NB4 (cell line): ENCODE measurements at regions not wholly inside any gene's neighbourhood (a gene's known extent, or its start where the extent isn't known, plus 50 kb on each side); places are given as distances from the start of the nearest gene placed in this dataset.

Experiments used
- CTCF ChIP-seq: IDR thresholded peaks from one replicate; pipeline ENCODE4 v1.5.1; 2012; ENCODE audit warnings: low read depth, low read length
- MAX ChIP-seq: IDR thresholded peaks from 2 replicates; pipeline ENCODE4 v1.6.1; 2011; ENCODE audit warnings: low read depth, low read length
- MYC ChIP-seq: IDR thresholded peaks from 2 replicates; pipeline ENCODE4 v1.6.1; 2011; ENCODE audit warnings: low read depth, low read length
- POLR2A ChIP-seq: IDR thresholded peaks from 2 replicates; pipeline ENCODE4 v1.6.1; 2011; ENCODE audit warnings: mild to moderate bottlenecking; ENCODE audit not compliant: insufficient read length; ENCODE audit errors: extremely low read depth

- TF ChIP-seq POLR2A (no peak), CTCF (no peak), MAX (no peak), MYC (no peak)
Observed at GRCh38 chr1:195804547-195804946, 803.7 kb downstream of the KCNT2 start.
